ENCODE measurements at regions not wholly inside any gene's neighbourhood (a gene's known extent, or its start where the extent isn't known, plus 50 kb on each side); places are given as distances from the start of the nearest gene placed in this dataset.
"Not testable (repeated sequence)": the region's sequence is repeated elsewhere in the genome, so short reads cannot be mapped to it uniquely, and the experiment has no call there.

GRCh38 chr5:100697970-100698369 lies 162.8 kb downstream of the FAM174A start:
- no peak for DNase-seq

GRCh38 chr5:100706776-100707175 lies 171.6 kb downstream of the FAM174A start:
- DNase-seq, result peak; percentile 89 to 90

- DNase-seq, result peak; percentile 68 to 70
Measured at GRCh38 chr5:100708645-100709171, 173.5 kb downstream of the FAM174A start.

- DNase-seq, result no peak
Measured at GRCh38 chr5:100709771-100710170, 174.6 kb downstream of the FAM174A start.

GRCh38 chr5:100714780-100715179 lies 179.6 kb downstream of the FAM174A start:
- not testable (repeated sequence) for DNase-seq

GRCh38 chr5:100722657-100723056 lies 180.4 kb downstream of the ST8SIA4 start:
- DNase-seq, result no peak

GRCh38 chr5:100723229-100723628 lies 179.9 kb downstream of the ST8SIA4 start:
- no peak for DNase-seq

GRCh38 chr5:100726116-100726515 lies 177.0 kb downstream of the ST8SIA4 start:
- DNase-seq, result no peak

GRCh38 chr5:100731768-100732167 lies 171.3 kb downstream of the ST8SIA4 start:
- DNase-seq, result peak in 1 of 2 experiments; percentile 35

GRCh38 chr5:100746730-100747129 lies 156.4 kb downstream of the ST8SIA4 start:
- DNase-seq, result peak; percentile 77 to 86

GRCh38 chr5:100749771-100750284 lies 153.3 kb downstream of the ST8SIA4 start:
- no peak for DNase-seq

GRCh38 chr5:100755435-100755834 lies 147.6 kb downstream of the ST8SIA4 start:
- DNase-seq, result no peak

Data from AML-193 (cell line).